ENCODE measurements at regions not wholly inside any gene's neighbourhood (a gene's known extent, or its start where the extent isn't known, plus 50 kb on each side); places are given as distances from the start of the nearest gene placed in this dataset.

- no peak for DNase-seq
These were observed 151.8 kb downstream of the TBX5 start for GRCh38 chr12:114253976-114254778.

- no peak for DNase-seq
These were observed 157.4 kb downstream of the TBX5 start for GRCh38 chr12:114248527-114248926.

- no peak for DNase-seq
These were observed 160.4 kb downstream of the TBX5 start for GRCh38 chr12:114245555-114245954.

- no peak for DNase-seq
These were observed 163.9 kb downstream of the TBX5 start for GRCh38 chr12:114241973-114242434.

- no peak for DNase-seq
These were observed 165.7 kb downstream of the TBX5 start for GRCh38 chr12:114240288-114240687.

GRCh38 chr12:114238808-114239207 is 167.1 kb downstream of the TBX5 start:
- DNase-seq, result no peak

- DNase-seq, result no peak
These were observed 168.7 kb downstream of the TBX5 start for GRCh38 chr12:114237230-114237629.

GRCh38 chr12:114232187-114232586 is 173.8 kb downstream of the TBX5 start:
- DNase-seq, result no peak

- DNase-seq, result no peak
These were observed 176.8 kb downstream of the TBX5 start for GRCh38 chr12:114229150-114229549.

- no peak for DNase-seq
These were observed 179.6 kb downstream of the TBX5 start for GRCh38 chr12:114226241-114226928.

- no peak for DNase-seq
These were observed 183.8 kb downstream of the TBX5 start for GRCh38 chr12:114221957-114222630.

GRCh38 chr12:114221136-114221833 is 184.7 kb downstream of the TBX5 start:
- DNase-seq, result no peak

- no peak for DNase-seq
These were observed 185.6 kb downstream of the TBX5 start for GRCh38 chr12:114220311-114220710.

- DNase-seq, result no peak
These were observed 187.8 kb downstream of the TBX5 start for GRCh38 chr12:114218136-114218535.

- DNase-seq, result no peak
These were observed 190.2 kb downstream of the TBX5 start for GRCh38 chr12:114215746-114216145.

- DNase-seq, result no peak
These were observed 192.8 kb downstream of the TBX5 start for GRCh38 chr12:114213055-114213581.

GRCh38 chr12:114209861-114210260 is 196.1 kb downstream of the TBX5 start:
- no peak for DNase-seq

GRCh38 chr12:114206525-114206924 is 199.4 kb downstream of the TBX5 start:
- DNase-seq, result no peak

GRCh38 chr12:114201794-114202193 is 204.2 kb downstream of the TBX5 start:
- no peak for DNase-seq

- DNase-seq, result no peak
These were observed 211.0 kb downstream of the TBX5 start for GRCh38 chr12:114194956-114195355.

GRCh38 chr12:114194066-114194465 is 211.9 kb downstream of the TBX5 start:
- no peak for DNase-seq

- no peak for DNase-seq
These were observed 212.5 kb downstream of the TBX5 start for GRCh38 chr12:114193474-114193873.

- no peak for DNase-seq
These were observed 213.4 kb downstream of the TBX5 start for GRCh38 chr12:114192549-114192948.
